ENCODE measurements at regions not wholly inside any gene's neighbourhood (a gene's known extent, or its start where the extent isn't known, plus 50 kb on each side); places are given as distances from the start of the nearest gene placed in this dataset.
"Not testable (repeated sequence)": the region's sequence is repeated elsewhere in the genome, so short reads cannot be mapped to it uniquely, and the experiment has no call there.

DNA sequence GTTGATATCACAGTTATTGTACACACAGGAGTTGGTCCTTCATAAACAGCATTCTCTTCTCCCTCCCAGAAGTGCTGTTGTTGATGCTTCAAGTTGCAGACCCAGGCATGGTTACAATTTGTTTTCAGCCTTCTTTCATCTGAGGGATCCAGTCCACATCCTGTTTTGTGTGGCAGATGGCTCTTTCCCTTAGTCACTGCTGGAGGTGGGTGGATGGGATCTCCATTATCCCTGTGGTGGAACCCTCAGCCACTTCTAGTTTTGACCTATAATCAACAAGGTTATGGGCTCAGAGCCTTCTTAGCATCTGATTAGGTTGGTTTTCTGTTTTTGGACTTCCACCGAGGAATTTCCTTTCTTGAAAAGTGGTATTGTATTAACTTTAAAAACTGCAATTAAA is 214.2 kb downstream of the SH2D4B start:
- no peak for DNase-seq (ENCODE audit: low spot score)

DNA sequence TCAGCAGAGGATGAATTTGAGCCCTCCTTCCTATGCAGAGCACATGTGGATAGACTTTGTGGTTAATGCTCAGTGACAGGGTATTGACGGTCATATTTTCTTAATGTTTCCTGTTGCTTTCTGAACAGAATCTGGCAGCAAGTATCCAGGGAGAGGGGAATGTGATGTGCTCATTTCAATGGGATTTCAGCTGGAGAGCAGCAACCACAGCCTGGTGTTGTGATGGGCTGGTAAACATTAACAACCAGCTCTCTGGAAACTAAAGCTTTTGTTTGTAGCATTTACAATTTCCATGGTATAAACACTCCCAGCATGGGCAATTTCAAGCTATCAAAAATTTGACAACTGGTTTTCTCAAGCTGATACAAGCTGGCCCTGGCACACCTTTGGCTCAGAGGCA is 215.9 kb downstream of the SH2D4B start:
- DNase-seq (ENCODE audit: low spot score), result no peak

DNA sequence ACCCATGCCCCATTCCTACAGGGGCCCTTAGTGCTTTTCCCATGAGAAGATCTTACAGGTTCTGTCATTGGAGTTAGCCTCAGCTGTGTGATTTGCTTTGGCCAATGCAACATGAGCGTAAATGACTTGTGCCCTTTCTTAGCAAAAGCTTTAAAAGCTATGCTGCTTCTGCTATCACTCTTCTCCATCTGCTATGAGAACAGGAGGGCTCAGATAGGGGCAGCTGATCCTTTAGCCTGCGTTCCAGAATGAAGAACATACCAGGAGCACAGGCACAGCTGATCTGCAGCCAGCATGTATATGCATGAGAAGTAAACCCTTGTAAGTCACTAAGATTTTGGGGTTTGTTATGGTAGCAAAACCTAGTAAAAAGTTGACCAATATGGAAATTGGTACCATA is 218.2 kb downstream of the SH2D4B start:
- no peak for DNase-seq (ENCODE audit: low spot score)

DNA sequence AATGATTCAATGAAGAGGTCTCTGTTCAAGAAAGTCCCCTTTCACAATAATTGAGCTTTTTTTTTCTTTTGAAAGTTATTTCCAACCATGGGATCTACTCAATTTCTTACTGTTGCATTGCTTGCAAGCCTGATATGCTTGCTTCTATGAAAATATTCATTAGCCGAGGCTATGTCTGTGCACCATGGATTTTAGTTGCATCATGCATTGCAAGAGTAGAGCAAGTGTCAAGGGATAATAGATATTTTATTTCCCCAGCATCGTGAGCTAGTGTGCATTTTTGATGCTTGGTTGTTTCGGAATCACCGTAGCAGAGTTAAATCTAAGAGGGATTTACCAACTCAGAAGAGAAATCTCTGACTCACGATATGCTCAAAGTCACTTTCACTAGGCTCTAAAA is 222.0 kb downstream of the SH2D4B start:
- DNase-seq (ENCODE audit: low spot score), result no peak

DNA sequence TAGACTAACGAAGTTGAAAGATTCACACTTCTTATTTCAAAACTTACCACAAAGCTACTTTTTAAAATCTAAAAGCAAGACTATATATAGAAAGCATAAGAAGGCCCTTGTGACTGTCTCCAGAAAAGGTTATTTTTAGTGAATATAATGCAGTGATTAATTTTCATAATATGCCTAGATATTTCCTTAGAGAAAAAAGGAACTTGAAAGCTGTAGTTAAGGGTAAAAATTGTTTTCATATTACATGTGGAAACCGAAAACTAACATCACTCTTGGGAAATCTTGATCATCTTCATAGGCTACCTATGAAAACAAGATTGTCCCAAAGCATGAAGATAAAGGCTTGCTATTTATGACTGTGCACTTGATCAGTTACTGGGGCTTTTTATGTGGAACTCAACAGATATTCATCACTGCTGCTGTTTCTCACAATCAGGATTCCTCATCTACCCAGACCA is 223.2 kb downstream of the SH2D4B start:
- no peak for DNase-seq (ENCODE audit: low spot score)

DNA sequence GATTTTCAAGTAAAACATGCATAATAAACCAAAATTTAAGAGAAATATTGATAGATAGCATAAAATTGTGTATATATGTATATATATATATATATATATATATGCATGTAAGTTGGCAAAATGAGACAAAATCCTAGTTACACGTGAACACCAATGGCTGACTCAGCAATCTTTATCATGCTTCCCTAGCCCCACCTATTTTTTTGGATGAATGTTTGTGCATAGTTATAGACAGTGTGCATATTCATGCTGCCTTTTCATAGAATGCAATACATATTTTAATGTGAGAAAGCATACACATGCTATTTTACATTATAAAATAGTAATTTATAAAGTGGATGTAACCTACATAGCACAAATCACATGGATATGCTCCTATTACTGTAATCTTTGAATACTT is 230.3 kb downstream of the SH2D4B start:
- DNase-seq (ENCODE audit: low spot score), result no peak

DNA sequence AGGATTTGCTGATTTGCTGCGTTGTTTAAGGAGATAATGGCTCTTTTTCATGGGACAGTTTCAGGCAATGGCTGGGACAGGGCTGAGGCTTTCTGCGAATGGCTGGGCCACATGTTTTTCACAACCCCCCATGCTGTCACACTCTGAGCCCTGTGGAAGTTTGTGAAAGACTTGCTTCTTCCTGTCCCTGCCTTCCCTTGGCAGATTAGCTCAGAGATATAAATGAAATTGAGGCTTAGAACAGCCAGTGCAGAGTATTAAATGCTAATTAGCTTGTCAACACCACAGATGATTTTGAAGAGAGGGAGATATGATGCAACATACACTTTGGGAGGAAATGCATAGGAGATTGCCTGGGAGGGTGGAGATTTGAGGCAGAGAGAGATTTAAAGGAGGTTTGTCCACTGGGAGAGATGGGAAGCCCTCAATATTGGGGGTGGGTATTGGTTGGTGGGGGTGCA is 232.0 kb downstream of the SH2D4B start:
- DNase-seq (ENCODE audit: low spot score), result no peak

DNA sequence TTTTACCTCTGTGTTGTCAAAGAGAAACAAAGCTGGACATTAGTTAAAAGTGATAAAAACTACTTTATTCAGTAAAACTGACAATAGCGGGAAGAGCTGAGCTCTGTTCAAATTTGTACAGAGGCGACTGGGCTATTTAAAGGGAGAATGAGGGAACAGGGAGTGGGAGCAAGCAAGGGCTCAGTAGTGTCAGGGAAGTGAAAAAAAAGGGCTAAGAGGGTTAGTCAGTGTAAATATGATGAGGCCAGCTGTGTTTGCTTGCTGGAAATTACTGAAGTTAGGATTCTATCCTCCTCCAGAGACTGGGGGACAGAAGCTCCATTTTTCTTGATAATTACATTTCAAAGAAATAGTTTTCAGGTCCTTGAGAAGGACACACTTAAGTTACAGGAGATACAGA is 232.5 kb downstream of the SH2D4B start:
- DNase-seq (ENCODE audit: low spot score), result no peak

DNA sequence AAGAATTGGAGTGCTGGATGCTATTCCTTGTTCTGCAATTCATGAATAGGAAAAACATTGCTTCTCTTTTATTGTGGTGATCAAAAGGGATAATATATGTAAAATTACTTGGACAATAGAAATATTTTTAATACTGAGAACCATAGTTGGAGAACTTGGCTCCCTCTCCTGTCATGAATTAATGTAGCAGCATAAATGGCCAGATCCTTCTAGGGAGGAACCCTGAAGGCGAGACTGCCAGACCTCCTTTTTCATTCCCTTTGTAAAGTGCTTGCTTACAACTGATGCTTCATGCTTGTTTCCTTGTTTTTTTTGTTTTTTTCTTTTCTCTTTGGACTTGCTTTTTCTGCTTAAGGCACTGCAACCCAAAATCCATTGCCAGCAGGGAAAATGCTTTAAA is 233.6 kb downstream of the SH2D4B start:
- no peak for DNase-seq (ENCODE audit: low spot score)

DNA sequence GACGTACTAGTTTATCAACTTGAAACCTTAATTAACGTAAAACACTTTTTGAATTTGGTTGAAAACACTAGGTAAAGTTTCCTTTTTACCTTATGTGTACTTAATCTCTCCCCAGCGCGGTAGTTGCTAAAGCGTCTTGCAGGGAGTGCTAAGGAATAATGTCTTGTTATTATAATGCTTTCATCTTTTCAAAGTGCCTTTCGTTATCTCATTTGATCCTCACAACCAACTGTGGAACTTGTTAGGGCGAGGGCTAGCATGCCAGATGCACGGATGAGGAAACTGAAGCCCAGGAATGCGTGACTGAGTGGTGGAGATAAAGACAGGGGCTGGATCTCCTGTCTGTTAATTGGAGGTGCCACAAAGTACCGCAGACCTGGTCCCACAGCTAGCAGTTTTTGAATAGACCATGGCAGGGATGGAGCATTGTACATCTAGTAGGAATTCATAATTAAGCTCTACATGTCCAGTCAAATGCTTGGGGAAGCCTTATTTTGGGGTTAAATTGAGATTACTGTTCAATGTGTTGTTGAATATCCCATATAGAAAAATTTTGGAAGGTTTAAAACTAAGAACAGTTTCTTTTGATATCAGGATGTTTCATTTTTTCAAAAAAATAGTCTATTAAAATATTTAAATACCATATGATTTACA is 234.3 kb downstream of the SH2D4B start:
- DNase-seq (ENCODE audit: low spot score), result no peak

DNA sequence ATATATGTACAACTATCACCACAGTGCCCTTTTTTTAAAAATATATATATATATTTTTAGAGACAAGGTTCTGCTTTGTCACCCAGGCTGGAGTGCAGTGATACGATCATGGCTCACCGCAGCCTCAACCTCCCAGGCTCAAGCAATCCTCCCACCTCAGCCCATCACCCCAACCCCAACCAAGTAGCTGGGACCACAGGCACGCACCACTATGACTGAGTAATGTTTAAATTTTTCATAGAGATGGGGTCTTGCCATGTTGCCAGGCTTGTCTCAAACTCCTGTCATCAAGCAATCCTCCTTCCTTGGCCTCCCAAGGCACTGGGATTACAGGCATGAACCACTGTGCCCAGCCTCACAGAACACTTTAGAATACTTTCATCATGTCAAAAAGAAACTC is 234.9 kb downstream of the SH2D4B start:
- no peak for DNase-seq (ENCODE audit: low spot score)

DNA sequence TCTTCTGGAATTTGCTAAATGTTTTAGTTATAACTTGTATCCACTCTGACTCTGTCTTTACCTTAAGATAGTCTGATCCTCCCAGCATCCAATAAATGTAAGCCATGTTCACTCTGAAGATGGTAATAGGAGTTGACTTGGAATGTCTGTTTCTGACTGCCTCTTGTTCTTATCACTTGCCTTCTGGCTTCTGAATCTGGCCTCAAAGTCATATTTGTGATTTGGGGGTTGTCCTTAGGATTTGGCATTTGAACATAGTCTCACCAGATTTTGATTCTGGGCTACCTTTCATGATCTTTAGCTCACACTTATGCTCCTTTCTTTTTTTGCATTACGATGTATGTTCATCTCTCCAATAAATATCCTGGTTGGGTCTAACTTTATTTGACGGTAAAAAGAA is 247.0 kb downstream of the SH2D4B start:
- DNase-seq (ENCODE audit: low spot score), result no peak

DNA sequence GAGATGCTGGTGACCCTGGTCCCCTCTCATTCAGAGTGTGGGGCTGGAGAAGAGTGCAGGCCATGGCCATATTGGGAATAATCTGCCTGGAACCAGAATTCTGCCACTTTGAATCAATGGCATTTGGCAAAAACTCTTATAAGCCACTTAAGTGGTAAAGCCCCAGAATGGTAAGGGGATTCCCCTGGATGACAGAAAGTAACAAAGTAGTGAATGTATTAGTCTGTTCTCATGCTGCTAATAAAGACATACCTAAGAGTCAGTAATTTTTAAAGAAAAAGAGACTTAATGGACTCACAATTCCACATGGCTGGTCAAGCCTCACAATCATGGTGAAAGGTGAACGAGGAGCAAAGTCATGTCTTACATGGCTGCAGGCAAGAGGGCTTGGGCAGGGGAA is 248.6 kb downstream of the SH2D4B start:
- DNase-seq (ENCODE audit: low spot score), result no peak

DNA sequence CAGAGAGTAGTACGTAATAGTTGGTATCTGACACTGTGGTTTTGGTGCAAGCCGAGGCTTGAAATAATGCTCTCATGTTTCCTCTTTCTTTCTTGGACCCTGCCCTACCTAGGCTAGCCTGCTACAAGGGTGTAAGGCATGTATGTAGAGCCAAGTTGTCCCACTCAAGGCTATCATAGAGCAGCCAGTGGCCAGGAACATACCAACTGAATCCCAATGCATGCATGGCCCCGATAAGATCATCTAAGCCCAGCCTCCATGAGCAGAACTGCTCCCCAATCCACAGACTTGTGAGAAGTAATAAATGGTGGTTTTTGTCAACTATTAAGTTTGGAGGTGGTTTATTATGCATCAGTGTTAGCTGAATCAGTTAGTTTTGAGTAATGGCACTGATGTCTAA is 250.2 kb downstream of the SH2D4B start:
- no peak for DNase-seq (ENCODE audit: low spot score)

DNA sequence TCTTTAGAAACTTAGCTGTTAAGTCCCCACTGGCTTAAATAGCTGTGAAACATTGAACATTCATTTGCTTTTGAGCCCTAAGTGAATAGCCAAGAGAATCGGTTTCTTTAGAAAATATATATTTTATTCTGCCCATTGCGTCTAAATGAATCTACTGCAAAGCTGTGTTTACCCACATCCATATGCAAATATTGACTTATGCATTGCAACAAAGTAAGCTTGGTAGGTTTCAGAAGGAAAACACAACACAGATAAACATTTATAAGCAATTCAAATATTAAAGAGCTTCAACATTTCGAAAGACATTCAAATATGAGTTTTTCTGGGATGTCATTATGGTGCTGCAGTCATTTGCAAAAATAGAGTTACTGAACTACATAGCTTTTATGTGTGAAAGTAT is 257.3 kb downstream of the SH2D4B start:
- no peak for DNase-seq (ENCODE audit: low spot score)

DNA sequence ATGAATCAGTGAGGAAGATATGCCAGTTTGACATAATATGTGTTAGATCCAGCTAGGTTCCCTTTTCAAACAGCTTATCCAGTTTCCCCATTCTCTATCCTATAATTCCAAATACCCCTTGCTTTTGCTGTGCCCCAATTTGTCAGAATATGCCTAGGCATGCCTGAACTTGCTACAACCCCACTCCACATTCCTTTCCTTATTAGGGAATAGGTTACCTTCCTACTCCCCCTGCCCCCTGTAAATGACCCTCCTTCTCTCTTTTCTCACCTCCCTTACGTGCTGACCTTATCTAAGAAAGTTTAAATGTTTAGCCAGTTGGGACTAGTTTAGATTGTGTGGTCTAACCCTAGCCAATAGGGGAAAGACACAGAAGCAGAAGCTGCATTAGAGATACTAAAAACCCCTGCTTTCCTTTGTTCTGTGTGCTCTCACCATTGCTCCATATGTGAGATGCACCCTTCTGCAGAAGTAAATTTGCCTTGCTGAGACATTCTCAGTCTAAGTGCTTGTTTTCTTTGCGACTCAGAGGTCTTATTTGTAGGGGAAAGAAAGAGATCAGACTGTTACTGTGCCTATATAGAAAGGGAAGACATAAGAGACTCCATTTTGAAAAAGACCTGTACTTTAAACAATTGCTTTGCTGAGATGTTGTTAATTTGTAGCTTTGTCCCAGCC is 267.8 kb downstream of the SH2D4B start:
- DNase-seq (ENCODE audit: low spot score), result no peak

DNA sequence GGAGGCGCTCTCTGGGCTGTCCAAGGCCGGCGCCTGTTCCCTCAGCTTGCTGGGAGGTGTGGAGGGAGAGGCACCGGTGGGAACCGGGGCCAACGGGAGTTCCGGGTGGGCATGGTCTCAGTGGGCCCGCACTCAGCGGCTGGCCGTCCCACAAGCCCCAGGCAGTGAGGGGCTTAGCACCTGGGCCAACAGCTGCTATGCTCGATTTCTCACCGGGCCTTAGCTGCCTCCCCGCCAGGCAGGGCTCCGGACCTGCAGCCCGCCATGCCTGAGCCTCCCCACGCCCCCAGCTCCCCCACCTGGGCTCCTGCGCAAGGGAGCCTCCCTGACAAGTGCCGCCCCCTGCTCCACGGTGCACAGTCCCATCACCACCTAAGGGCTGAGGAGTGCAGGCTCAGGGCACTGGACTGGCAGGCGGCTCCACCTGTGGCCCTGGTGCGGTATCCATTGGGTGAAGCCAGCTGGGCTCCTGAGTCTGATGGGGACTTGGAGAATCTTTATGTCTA is 276.5 kb downstream of the SH2D4B start:
- DNase-seq (ENCODE audit: low spot score), result no peak

DNA sequence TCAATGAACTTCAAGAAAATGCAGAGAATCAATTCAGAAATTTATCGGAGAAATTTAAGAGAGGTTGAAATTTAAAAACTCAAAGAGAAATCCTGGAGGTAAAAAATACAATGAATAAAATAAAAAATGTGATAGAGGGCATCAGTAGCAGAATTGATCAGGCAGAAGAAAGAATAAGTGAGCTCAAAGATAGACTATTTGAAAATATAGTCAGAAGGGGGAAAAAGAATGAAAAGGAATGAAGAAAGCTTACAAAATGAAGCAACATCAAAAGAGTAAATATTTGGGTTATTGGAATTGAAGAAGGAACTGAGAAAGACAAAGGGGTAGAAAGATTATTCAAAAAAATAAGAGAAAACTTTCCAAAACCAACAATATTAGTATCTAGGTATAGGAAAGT is 291.4 kb downstream of the SH2D4B start:
- DNase-seq (ENCODE audit: low spot score), result no peak

DNA sequence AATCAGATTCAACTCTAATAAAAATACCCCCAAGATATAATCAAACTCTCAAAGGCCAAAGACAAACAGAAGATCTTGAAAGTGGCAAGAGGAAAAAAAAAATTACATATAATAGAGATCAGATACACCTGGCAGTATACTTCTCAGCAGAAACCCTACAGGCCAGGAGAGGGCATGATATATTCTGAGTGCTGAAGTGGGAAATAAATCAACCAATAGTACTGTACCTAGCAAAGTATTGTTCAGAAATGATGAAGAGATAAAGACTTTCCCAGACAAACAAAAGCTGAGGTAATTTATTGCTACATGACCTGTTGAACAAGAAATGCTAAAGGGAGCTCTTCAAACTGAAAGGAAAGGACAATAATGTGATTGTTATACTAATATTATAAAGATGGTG is 291.9 kb downstream of the SH2D4B start:
- no peak for DNase-seq (ENCODE audit: low spot score)

DNA sequence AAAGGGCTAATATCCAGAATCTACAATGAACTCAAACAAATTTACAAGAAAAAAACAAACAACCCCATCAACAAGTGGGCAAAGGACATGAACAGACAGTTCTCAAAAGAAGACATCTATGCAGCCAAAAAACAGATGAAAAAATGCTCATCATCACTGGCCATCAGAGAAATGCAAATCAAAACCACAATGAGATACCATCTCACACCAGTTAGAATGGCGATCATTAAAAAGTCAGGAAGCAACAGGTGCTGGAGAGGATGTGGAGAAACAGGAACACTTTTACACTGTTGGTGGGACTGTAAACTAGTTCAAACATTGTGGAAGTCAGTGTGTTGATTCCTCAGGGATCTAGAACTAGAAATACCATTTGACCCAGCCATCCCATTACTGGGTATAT is 295.0 kb downstream of the SH2D4B start:
- not testable (repeated sequence) for DNase-seq (ENCODE audit: low spot score)

DNA sequence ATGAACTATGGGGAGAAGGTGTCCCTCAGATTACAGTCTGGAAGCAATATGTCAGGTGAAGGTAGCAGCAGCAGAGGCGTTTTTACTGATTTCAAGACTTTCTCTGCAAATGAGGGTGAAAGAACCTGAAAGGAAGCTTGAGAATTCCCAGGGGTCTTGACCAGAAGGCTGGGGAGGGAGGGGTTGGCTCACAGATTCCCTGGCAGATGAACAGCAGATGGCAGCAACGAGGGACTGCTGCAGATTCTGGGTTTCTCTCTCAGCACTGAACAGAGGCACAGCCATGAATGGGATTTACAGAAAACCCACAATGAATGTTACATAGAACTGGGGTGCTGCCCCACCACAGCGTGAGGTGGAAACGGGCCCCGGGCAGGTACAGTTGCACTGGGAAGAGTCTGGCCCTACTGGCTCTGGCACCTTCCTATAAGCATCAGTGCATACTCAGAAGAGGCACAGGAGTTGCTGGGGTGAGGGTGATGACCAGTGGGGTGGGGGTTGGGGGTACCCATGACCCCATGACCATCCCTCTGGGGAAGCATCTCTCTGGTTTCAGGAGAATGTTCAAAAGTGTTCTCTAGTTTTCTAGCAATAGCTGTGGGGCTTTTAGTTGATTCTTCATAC is 317.8 kb downstream of the SH2D4B start:
- no peak for DNase-seq (ENCODE audit: low spot score)

DNA sequence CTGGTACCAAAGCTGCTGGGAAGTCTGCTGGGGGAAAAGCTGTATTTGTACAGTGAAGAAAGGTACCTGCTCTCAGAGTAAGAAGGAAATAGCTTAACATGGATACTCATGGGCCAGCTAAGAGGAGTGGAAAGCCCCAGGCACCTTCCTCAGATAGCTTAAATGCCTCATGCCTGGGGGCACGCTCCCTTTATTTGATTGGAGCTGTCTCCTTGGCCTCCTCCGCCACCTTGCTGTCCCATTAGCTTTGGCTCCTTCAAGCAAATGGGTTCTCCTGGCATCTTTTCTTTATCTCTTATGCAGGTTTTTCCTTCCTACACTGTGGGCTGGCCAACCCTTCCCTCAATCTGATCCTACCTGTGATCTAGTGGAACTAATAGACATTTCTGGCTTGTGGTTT is 318.5 kb downstream of the SH2D4B start:
- no peak for DNase-seq (ENCODE audit: low spot score)

DNA sequence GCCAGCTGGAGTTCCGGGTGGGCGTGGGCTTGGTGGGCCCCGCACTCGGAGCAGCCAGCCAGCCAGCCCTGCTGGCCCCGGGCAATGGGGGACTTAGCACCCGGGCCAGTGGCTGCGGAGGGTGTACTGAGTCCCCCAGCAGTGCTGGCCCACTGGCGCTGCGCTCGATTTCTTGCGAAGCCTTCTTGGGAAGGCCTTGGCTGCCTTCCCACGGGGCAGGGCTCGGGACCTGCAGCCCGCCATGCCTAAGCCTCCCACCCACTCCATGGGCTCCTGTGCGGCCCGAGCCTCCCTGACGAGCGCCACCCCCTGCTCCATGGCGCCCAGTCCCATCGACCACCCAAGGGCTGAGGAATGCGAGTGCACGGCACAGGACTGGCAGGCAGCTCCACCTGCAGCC is 321.6 kb downstream of the SH2D4B start:
- DNase-seq (ENCODE audit: low spot score), result not testable (repeated sequence)

Data from CD4-positive, alpha-beta T cell treated with Interleukin-15 for 4 hours (primary cell).